ENCODE measurements at regions not wholly inside any gene's neighbourhood (a gene's known extent, or its start where the extent isn't known, plus 50 kb on each side); places are given as distances from the start of the nearest gene placed in this dataset.

GRCh38 chr2:77839102-77839501, 316.9 kb upstream of the LRRTM4 start:
- TF ChIP-seq ONECUT2 (CRISPR knock-in tag; IDR thresholded peaks at IDR 0.05): no peak
- TF ChIP-seq USF2 (IDR thresholded peaks at IDR 0.05; ENCODE audit: low read depth, low read length): no peak
- TF ChIP-seq USF2 (CRISPR knock-in tag; IDR thresholded peaks at IDR 0.05; ENCODE audit: borderline replicate concordance): no peak
- no peak for TF ChIP-seq TCF7L2 (IDR thresholded peaks at IDR 0.05; ENCODE audit: low read depth, low read length)
- TF ChIP-seq PREB (CRISPR knock-in tag; IDR thresholded peaks at IDR 0.05): no peak
- no peak for TF ChIP-seq RAD21 (CRISPR knock-in tag; IDR thresholded peaks at IDR 0.05)
- no peak for TF ChIP-seq NFAT5 (CRISPR knock-in tag; IDR thresholded peaks at IDR 0.05)
- TF ChIP-seq ZNF138 (CRISPR knock-in tag; IDR thresholded peaks at IDR 0.05; ENCODE audit: low read depth): no peak
- no peak for TF ChIP-seq CTCF (CRISPR knock-in tag; IDR thresholded peaks at IDR 0.05)

Measured in HepG2 (cell line).